GM23248 (cell line): ENCODE measurements at regions not wholly inside any gene's neighbourhood (a gene's known extent, or its start where the extent isn't known, plus 50 kb on each side); places are given as distances from the start of the nearest gene placed in this dataset.

ENCODE experiments used
- EZH2 ChIP-seq: fragments of 200-600 bp; sonication (generic); IDR thresholded peaks from 2 replicates; pipeline ENCODE4 v1.6.1; 2018; ENCODE audit warnings: antibody characterized with exemption, mild to moderate bottlenecking; ENCODE audit not compliant: insufficient read depth, poor library complexity, severe bottlenecking
- EZH2phosphoT487 ChIP-seq: fragments of 200-600 bp; sonication (generic); IDR thresholded peaks from 2 replicates; pipeline ENCODE4 v1.6.1; 2018; ENCODE audit warnings: antibody characterized with exemption, moderate library complexity, mild to moderate bottlenecking, low read depth; ENCODE audit not compliant: insufficient read depth

- no peak for TF ChIP-seq EZH2
- no peak for TF ChIP-seq EZH2phosphoT487
These were observed 369.4 kb upstream of the CYRIA start for GRCh38 chr2:17035010-17035409.
